Neural crest cell (in vitro differentiated cells): ENCODE measurements at regions not wholly inside any gene's neighbourhood (a gene's known extent, or its start where the extent isn't known, plus 50 kb on each side); places are given as distances from the start of the nearest gene placed in this dataset.

Experiments
- DNase-seq: peaks from one replicate; pipeline ENCODE4 v3.0.0; 2021; ENCODE audit warnings: low read depth, mixed read lengths, low spot score
- H3K27ac Mint-ChIP-seq: one replicate; pipeline ENCODE4 v1.8.0; 2021; ENCODE audit warnings: mild to moderate bottlenecking, mixed read lengths; ENCODE audit not compliant: unreplicated experiment
- H3K27me3 Mint-ChIP-seq: 2 replicates; pipeline ENCODE4 v1.8.0; 2021; ENCODE audit warnings: low read depth, mild to moderate bottlenecking, mixed read lengths
- H3K36me3 Mint-ChIP-seq: 2 replicates; pipeline ENCODE4 v1.8.0; 2021; ENCODE audit warnings: low read depth, mild to moderate bottlenecking, mixed read lengths
- H3K4me1 Mint-ChIP-seq: 2 replicates; pipeline ENCODE4 v1.8.0; 2021; ENCODE audit warnings: mixed read lengths
- H3K4me3 Mint-ChIP-seq: one replicate; pipeline ENCODE4 v1.8.0; 2021; ENCODE audit warnings: mild to moderate bottlenecking, mixed read lengths
- H3K9me3 Mint-ChIP-seq: 2 replicates; pipeline ENCODE4 v1.8.0; 2021; ENCODE audit warnings: mixed read lengths
- CTCF ChIP-seq: fragments of 200-600 bp; sonication (generic); conservative IDR thresholded peaks from 2 replicates; pipeline ENCODE4 v1.5.0; 2021; ENCODE audit warnings: antibody characterized with exemption, mild to moderate bottlenecking

GRCh38 chr2:140128909-140129308, 1348.7 kb upstream of the NXPH2 start:
- no peak overlapping the region for H3K27ac Mint-ChIP-seq
- no peaks in the 10 kb centered on the region for H3K4me1 Mint-ChIP-seq
- TF ChIP-seq CTCF: no peak
- peaks cover 5% of the 10 kb centered on the region for H3K9me3 Mint-ChIP-seq
- DNase-seq: no peak
- no peaks in the 10 kb centered on the region for H3K36me3 Mint-ChIP-seq
- no peaks in the 10 kb centered on the region for H3K27me3 Mint-ChIP-seq
- no peak overlapping the region for H3K4me3 Mint-ChIP-seq

- H3K9me3 Mint-ChIP-seq: no peaks in the 10 kb centered on the region
- no peaks in the 10 kb centered on the region for H3K27me3 Mint-ChIP-seq
- H3K4me1 Mint-ChIP-seq: no peaks in the 10 kb centered on the region
- no peak for DNase-seq
- no peak overlapping the region for H3K27ac Mint-ChIP-seq
- no peak overlapping the region for H3K4me3 Mint-ChIP-seq
- no peak for TF ChIP-seq CTCF
- no peaks in the 10 kb centered on the region for H3K36me3 Mint-ChIP-seq
These were observed 1341.8 kb upstream of the NXPH2 start for GRCh38 chr2:140122001-140122400.

- H3K27ac Mint-ChIP-seq: no peak overlapping the region
- no peak for DNase-seq
- TF ChIP-seq CTCF: no peak
- no peaks in the 10 kb centered on the region for H3K36me3 Mint-ChIP-seq
- H3K4me3 Mint-ChIP-seq: no peak overlapping the region
- H3K27me3 Mint-ChIP-seq: no peaks in the 10 kb centered on the region
- no peaks in the 10 kb centered on the region for H3K9me3 Mint-ChIP-seq
- H3K4me1 Mint-ChIP-seq: no peaks in the 10 kb centered on the region
These were observed 1337.2 kb upstream of the NXPH2 start for GRCh38 chr2:140117386-140117785.

DNA sequence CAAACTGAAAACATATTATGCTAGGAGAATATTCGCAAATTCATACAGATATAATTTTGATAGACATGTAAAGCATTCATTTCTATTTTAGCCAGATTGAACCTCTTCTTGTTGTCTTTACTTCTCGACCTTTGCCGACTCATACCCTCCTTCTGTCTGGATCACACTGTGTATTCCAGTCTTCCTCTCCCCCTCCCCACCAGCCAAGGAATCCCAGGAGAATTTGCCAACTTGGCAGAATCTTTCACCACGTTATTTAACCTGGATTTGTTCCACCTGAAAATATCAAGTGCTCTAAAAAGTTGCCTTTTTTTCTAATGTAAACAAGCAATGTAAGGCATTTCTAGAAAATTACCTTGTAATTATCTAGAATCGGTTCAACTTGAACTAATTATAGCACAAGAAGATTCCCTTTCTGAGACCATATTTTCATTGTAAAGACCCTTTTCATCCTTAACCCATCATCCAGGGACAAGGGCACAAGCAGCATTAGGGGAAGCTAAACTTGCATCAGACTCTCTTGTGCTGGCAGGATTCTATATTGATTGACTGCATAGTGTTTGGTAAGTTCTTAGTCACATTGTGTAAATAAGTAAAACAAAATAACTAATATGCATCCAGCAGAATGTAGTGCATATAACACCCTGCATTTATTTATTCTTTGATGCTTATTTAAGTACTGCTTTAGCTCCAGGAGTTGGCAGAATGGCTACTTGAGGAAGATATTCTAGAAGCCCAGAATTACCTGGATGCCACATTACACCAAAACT, 1328.7 kb upstream of the NXPH2 start:
- Mint-ChIP-seq H3K27ac (no peak overlapping the region), H3K36me3 (no peaks in the 10 kb centered on the region), H3K27me3 (no peaks in the 10 kb centered on the region), H3K9me3 (peaks cover 3% of the 10 kb centered on the region), H3K4me1 (no peaks in the 10 kb centered on the region), H3K4me3 (no peak overlapping the region)
- TF ChIP-seq CTCF: no peak
- DNase-seq: no peak

- Mint-ChIP-seq H3K4me3 (no peak overlapping the region), H3K27me3 (no peaks in the 10 kb centered on the region), H3K27ac (no peak overlapping the region)
These were observed 1311.7 kb upstream of the NXPH2 start for GRCh38 chr2:140091926-140092325.

More at GRCh38 chr2:140091926-140092325, 1311.7 kb upstream of the NXPH2 start:
- TF ChIP-seq CTCF: no peak
- Mint-ChIP-seq H3K9me3 (no peaks in the 10 kb centered on the region), H3K4me1 (no peaks in the 10 kb centered on the region), H3K36me3 (no peaks in the 10 kb centered on the region)
- no peak for DNase-seq
